ENCODE measurements at regions not wholly inside any gene's neighbourhood (a gene's known extent, or its start where the extent isn't known, plus 50 kb on each side); places are given as distances from the start of the nearest gene placed in this dataset.

- H3K27ac Mint-ChIP-seq: no peak overlapping the region
- no peaks in the 10 kb centered on the region for H3K36me3 Mint-ChIP-seq (ENCODE audit: low read depth)
- intact Hi-C loops (cut with micrococcal nuclease): no loop called here
- H3K9me3 Mint-ChIP-seq: peaks cover 5% of the 10 kb centered on the region
- peaks cover 5% of the 10 kb centered on the region for H3K4me1 Mint-ChIP-seq
- DNase-seq: no peak
- H3K4me3 Mint-ChIP-seq: no peak overlapping the region
- H3K27me3 Mint-ChIP-seq: peaks cover 9% of the 10 kb centered on the region
Observed at GRCh38 chr1:11357276-11357675, 84.3 kb downstream of the UBIAD1 start.

- peaks cover 5% of the 10 kb centered on the region for H3K9me3 Mint-ChIP-seq
- H3K4me1 Mint-ChIP-seq: no peaks in the 10 kb centered on the region
- no peaks in the 10 kb centered on the region for H3K36me3 Mint-ChIP-seq (ENCODE audit: low read depth)
- H3K27ac Mint-ChIP-seq: no peak overlapping the region
- no peak overlapping the region for H3K4me3 Mint-ChIP-seq
- intact Hi-C loops (cut with micrococcal nuclease): no loop called here
- peaks cover 9% of the 10 kb centered on the region for H3K27me3 Mint-ChIP-seq
- DNase-seq: no peak
Observed at GRCh38 chr1:11358984-11359383, 86.0 kb downstream of the UBIAD1 start.

GRCh38 chr1:11362547-11363021 is 89.6 kb downstream of the UBIAD1 start:
- Mint-ChIP-seq H3K36me3 (ENCODE audit: low read depth) (no peaks in the 10 kb centered on the region), H3K4me3 (no peak overlapping the region), H3K27me3 (peaks cover 3% of the 10 kb centered on the region), H3K9me3 (no peaks in the 10 kb centered on the region), H3K27ac (no peak overlapping the region), H3K4me1 (no peaks in the 10 kb centered on the region)
- no peak for DNase-seq
- intact Hi-C loops (cut with micrococcal nuclease): loop anchor here (10.0 kb wide), 1 partner anchor 118 kb away; no protein-coding TSS in a partner anchor

DNA sequence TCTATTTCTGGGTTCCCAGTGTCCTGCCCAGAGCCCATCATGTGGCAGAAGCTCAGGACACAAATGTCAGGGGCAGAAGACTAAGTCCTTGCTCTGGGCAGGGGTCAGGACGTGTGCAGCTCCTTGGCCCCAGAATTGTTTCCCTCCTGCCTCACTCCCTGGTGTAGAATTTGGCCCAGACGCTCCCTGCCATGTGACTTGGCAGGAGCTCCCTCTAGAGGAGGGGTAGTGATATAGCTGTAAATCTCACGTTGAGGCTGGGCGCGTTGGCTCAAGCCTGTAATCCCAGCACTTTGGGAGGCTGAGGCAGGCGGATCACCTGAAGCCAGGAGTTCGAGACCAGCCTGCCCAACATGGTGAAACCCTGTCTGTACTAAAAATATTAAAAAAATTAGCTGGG is 91.2 kb downstream of the UBIAD1 start:
- DNase-seq: peak; percentile 73
- H3K9me3 Mint-ChIP-seq: no peaks in the 10 kb centered on the region
- no peak overlapping the region for H3K27ac Mint-ChIP-seq
- H3K36me3 Mint-ChIP-seq (ENCODE audit: low read depth): no peaks in the 10 kb centered on the region
- intact Hi-C loops (cut with micrococcal nuclease): loop anchor here (10.0 kb wide), 1 partner anchor 119 kb away; no protein-coding TSS in a partner anchor
- no peaks in the 10 kb centered on the region for H3K27me3 Mint-ChIP-seq
- no peaks in the 10 kb centered on the region for H3K4me1 Mint-ChIP-seq
- H3K4me3 Mint-ChIP-seq: no peak overlapping the region

GRCh38 chr1:11365744-11366387 is 92.9 kb downstream of the UBIAD1 start:
- Mint-ChIP-seq H3K9me3 (no peaks in the 10 kb centered on the region), H3K4me3 (no peak overlapping the region), H3K4me1 (no peaks in the 10 kb centered on the region), H3K27me3 (peaks cover 7% of the 10 kb centered on the region), H3K27ac (no peak overlapping the region), H3K36me3 (ENCODE audit: low read depth) (no peaks in the 10 kb centered on the region)
- intact Hi-C loops (cut with micrococcal nuclease): loop anchor here (10.0 kb wide), 1 partner anchor 121 kb away; no protein-coding TSS in a partner anchor
- DNase-seq: no peak

DNA sequence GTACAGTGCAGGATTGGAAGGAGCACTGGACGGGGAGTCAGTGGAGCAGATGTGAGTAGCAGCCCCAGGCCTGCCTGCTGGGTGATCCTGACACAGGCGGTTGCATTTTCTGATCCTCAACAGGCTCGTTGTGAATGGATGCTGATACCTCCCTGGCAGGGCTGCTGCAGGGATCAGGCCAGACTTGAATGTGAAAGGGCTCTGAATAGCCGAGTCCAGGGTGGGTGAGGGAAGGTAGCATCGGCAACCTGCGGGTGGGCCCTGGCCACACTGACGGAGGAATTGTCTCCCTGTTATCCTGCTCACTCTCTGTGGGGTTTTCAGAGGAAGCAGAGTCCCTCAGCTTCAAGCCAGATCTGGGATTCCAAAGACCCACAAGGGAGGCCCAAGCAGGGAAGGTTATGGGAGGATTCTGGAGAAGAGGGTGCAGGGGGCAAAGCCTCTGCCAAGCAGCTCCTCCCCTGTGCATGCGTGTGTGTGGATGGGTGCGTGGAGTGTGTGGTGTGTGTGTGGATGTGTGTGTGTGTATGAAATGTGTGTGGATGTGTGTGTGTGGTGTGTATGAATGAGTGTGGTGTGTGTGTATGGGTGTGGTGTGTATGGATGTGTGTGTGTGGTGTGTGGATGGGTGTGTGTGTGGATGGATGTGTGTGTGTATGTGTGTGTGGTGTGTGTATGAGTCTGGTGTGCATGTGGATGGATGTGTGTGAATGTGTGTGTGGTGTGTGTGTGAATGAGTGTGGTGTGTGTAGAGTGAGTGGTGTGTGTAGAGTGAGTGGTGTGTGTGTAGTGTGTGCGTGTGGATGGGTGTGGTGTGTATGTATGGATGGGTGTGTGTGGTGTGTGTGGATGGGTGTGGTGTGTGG is 100.3 kb downstream of the UBIAD1 start:
- Mint-ChIP-seq H3K27ac (no peak overlapping the region), H3K4me3 (no peak overlapping the region), H3K4me1 (peaks cover 2% of the 10 kb centered on the region), H3K36me3 (ENCODE audit: low read depth) (no peaks in the 10 kb centered on the region), H3K27me3 (peaks cover 12% of the 10 kb centered on the region), H3K9me3 (peaks cover 5% of the 10 kb centered on the region)
- intact Hi-C loops (cut with micrococcal nuclease): no loop called here
- no peak for DNase-seq

GRCh38 chr1:11373895-11374747 is 101.1 kb downstream of the UBIAD1 start:
- no peak overlapping the region for H3K27ac Mint-ChIP-seq
- peaks cover 2% of the 10 kb centered on the region for H3K4me1 Mint-ChIP-seq
- DNase-seq: no peak
- H3K27me3 Mint-ChIP-seq: peaks cover 13% of the 10 kb centered on the region
- peaks cover 5% of the 10 kb centered on the region for H3K9me3 Mint-ChIP-seq
- intact Hi-C loops (cut with micrococcal nuclease): no loop called here
- no peak overlapping the region for H3K4me3 Mint-ChIP-seq
- H3K36me3 Mint-ChIP-seq (ENCODE audit: low read depth): no peaks in the 10 kb centered on the region

GRCh38 chr1:11374748-11375110 is 101.7 kb downstream of the UBIAD1 start:
- no peak for DNase-seq
- H3K27ac Mint-ChIP-seq: no peak overlapping the region

DNA sequence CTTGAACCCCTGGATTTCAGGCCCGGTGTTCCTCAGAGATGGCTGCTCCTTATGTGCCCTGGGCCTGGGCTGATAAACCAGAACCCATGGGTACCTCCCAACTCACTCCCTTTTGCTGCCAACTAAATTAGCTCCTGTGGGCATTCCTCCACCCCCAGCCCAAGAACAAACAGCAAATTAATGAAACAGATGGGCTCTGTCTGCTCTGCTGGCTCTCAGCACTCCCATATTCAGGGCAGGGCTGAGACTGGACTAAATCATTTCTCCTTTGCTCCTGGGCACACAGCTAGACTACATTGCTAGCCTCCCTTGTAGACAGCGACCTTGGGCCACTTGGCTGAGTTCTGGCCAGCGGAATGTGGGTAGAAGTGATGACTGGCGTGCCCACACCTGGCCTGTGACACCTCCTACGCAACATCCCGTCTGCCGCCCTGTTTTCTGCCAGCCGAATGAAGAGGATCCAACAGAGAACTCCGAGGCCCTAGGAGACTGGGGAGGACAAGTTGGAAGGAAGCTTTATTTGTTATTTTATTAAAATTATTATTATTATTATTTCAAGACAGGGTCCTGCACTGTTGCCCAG is 101.9 kb upstream of the DISP3 start:
- intact Hi-C loops (cut with micrococcal nuclease): no loop called here
- Mint-ChIP-seq H3K27me3 (peaks cover 15% of the 10 kb centered on the region), H3K4me1 (peaks cover 2% of the 10 kb centered on the region), H3K4me3 (no peak overlapping the region), H3K9me3 (peaks cover 9% of the 10 kb centered on the region), H3K27ac (no peak overlapping the region), H3K36me3 (ENCODE audit: low read depth) (peaks cover 4% of the 10 kb centered on the region)
- DNase-seq: no peak

More at GRCh38 chr1:11374748-11375110, 101.7 kb downstream of the UBIAD1 start:
- Mint-ChIP-seq H3K9me3 (peaks cover 5% of the 10 kb centered on the region), H3K4me3 (no peak overlapping the region), H3K36me3 (ENCODE audit: low read depth) (no peaks in the 10 kb centered on the region), H3K4me1 (peaks cover 2% of the 10 kb centered on the region), H3K27me3 (peaks cover 13% of the 10 kb centered on the region)
- intact Hi-C loops (cut with micrococcal nuclease): no loop called here

DNA sequence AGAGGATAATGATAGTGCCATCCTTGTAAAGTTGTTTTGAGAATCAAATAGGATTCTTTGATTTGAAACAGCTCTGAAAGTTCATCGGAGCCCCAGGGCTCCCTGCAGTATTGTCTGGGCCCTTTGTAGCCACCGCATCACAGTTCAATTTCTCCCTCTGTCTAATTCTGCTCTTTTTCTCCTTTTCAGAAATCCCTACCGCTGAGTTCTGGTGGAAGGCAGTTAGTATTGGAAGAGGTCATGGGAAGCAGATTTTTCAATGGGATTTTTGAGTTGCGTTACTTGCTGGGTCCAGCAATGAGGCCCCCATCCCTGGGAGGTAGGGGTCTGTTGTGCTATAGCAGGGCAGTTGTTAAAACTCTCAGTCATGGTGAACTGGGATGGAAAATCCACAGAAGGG is 101.0 kb upstream of the DISP3 start:
- peaks cover 2% of the 10 kb centered on the region for H3K4me1 Mint-ChIP-seq
- peaks cover 4% of the 10 kb centered on the region for H3K36me3 Mint-ChIP-seq (ENCODE audit: low read depth)
- H3K9me3 Mint-ChIP-seq: peaks cover 9% of the 10 kb centered on the region
- intact Hi-C loops (cut with micrococcal nuclease): no loop called here
- no peak overlapping the region for H3K4me3 Mint-ChIP-seq
- H3K27ac Mint-ChIP-seq: no peak overlapping the region
- peaks cover 16% of the 10 kb centered on the region for H3K27me3 Mint-ChIP-seq
- DNase-seq: no peak

DNA sequence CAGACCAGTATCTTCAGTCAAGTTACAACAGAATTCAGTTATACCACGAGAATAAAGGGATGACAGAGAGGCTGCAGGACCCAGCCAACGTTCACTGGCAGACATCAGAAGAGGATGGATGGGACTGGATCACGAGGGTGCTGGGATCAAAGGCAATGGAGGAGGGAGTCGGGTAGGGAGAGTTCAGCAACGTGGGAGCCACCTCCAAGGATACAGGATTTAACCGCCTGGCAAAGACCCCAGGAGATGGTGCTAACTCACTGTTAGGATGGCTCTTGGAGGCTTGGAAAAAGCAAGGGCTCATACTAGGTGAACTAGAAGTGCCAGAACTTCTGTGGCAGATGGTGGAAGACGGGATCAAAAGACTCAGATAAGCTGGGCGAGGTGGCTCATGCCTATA is 99.1 kb upstream of the DISP3 start:
- Mint-ChIP-seq H3K36me3 (ENCODE audit: low read depth) (peaks cover 4% of the 10 kb centered on the region), H3K27me3 (peaks cover 21% of the 10 kb centered on the region), H3K4me3 (no peak overlapping the region), H3K4me1 (peaks cover 13% of the 10 kb centered on the region), H3K27ac (no peak overlapping the region), H3K9me3 (peaks cover 4% of the 10 kb centered on the region)
- no peak for DNase-seq
- intact Hi-C loops (cut with micrococcal nuclease): no loop called here

GRCh38 chr1:11380500-11380899 is 98.5 kb upstream of the DISP3 start:
- Mint-ChIP-seq H3K9me3 (peaks cover 4% of the 10 kb centered on the region), H3K4me3 (no peak overlapping the region), H3K36me3 (ENCODE audit: low read depth) (peaks cover 4% of the 10 kb centered on the region), H3K27ac (no peak overlapping the region), H3K27me3 (peaks cover 21% of the 10 kb centered on the region), H3K4me1 (peaks cover 16% of the 10 kb centered on the region)
- DNase-seq: no peak
- intact Hi-C loops (cut with micrococcal nuclease): no loop called here

- Mint-ChIP-seq H3K36me3 (ENCODE audit: low read depth) (peaks cover 4% of the 10 kb centered on the region), H3K4me1 (peaks cover 16% of the 10 kb centered on the region), H3K4me3 (peak overlapping the region; percentile 62), H3K27me3 (peaks cover 33% of the 10 kb centered on the region), H3K9me3 (peaks cover 4% of the 10 kb centered on the region), H3K27ac (peak overlapping the region; percentile 79)
- peak; percentile 64 for DNase-seq
- intact Hi-C loops (cut with micrococcal nuclease): no loop called here
Observed at GRCh38 chr1:11383553-11384169, 95.3 kb upstream of the DISP3 start.
